Tibial nerve (tissue), 4 donors: ENCODE measurements at regions not wholly inside any gene's neighbourhood (a gene's known extent, or its start where the extent isn't known, plus 50 kb on each side); places are given as distances from the start of the nearest gene placed in this dataset.

Source experiments
- EP300 ChIP-seq, 2 donors: sonication (generic); formaldehyde crosslinking; IDR thresholded peaks; one replicate each; pipeline ENCODE4 v1.6.1; 2017; ENCODE audit warnings: antibody characterized with exemption in 2 of 2, mild to moderate bottlenecking in 1 of 2
- TF ChIP-seq, protein P1 (sequence below), 5 experiments: fragments of 200-600 bp in 3 of 5; fragments of 450-650 bp in 2 of 5; sonication (generic) in 3 of 5; IDR thresholded peaks; one replicate each; pipeline ENCODE4 v1.5.1; 2016 to 2019; ENCODE audit warnings: antibody characterized with exemption in 5 of 5, mild to moderate bottlenecking in 3 of 5, moderate library complexity in 2 of 5

DNA sequence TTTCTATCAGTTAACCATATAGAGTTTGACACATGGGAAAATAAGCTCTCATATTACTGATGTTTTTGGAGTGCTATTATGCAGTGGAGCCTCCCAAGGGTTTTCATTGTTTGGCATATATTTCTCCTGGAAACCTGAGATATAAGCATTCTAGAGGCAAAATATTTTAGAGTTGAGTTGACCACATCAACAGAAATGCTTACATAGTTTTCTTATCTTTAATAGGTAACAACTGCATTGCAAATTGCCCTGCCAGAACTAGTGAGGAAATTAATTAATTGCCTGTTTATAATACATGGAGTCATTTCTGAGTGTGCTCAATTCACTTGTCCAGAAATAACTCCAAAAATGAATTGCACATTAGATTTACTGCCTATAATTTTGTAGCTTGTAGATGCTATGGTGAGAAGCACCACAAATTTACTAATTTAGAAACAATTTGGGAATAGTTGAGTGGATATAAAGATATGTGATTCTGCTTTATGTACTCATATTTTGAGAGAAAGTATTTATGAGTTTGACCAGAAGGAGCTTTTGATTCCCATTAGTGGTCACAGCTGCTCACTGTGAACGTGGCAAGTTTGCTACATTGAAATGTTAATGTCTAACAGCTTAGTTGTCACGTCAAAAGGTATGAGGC lies 288.7 kb downstream of the CD109 start:
- TF ChIP-seq, protein P1, sequence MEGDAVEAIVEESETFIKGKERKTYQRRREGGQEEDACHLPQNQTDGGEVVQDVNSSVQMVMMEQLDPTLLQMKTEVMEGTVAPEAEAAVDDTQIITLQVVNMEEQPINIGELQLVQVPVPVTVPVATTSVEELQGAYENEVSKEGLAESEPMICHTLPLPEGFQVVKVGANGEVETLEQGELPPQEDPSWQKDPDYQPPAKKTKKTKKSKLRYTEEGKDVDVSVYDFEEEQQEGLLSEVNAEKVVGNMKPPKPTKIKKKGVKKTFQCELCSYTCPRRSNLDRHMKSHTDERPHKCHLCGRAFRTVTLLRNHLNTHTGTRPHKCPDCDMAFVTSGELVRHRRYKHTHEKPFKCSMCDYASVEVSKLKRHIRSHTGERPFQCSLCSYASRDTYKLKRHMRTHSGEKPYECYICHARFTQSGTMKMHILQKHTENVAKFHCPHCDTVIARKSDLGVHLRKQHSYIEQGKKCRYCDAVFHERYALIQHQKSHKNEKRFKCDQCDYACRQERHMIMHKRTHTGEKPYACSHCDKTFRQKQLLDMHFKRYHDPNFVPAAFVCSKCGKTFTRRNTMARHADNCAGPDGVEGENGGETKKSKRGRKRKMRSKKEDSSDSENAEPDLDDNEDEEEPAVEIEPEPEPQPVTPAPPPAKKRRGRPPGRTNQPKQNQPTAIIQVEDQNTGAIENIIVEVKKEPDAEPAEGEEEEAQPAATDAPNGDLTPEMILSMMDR (IDR thresholded peaks at IDR 0.05) = no peak
- TF ChIP-seq EP300 (IDR thresholded peaks at IDR 0.05) = no peak
